Endodermal cell (in vitro differentiated cells): ENCODE measurements at regions not wholly inside any gene's neighbourhood (a gene's known extent, or its start where the extent isn't known, plus 50 kb on each side); places are given as distances from the start of the nearest gene placed in this dataset.

ENCODE experiments used
- DNase-seq: peaks from one replicate; pipeline ENCODE4 v3.0.0-alpha.2; 2017
- H3K27ac ChIP-seq: 2 replicates; pipeline ENCODE4 v1.5.1; 2013; ENCODE audit warnings: mild to moderate bottlenecking, low read depth, low read length, moderate library complexity
- H3K27me3 ChIP-seq: 2 replicates; pipeline ENCODE4 v1.6.1; 2013; ENCODE audit warnings: mild to moderate bottlenecking, low read length, moderate library complexity; ENCODE audit not compliant: insufficient read depth, control insufficient read depth, poor library complexity, severe bottlenecking
- H3K36me3 ChIP-seq: 2 replicates; pipeline ENCODE4 v1.7.0; 2013; ENCODE audit warnings: mild to moderate bottlenecking, low read length, moderate library complexity; ENCODE audit not compliant: control insufficient read depth, insufficient read depth
- H3K4me1 ChIP-seq: one replicate; pipeline ENCODE4 v1.7.0; 2013; ENCODE audit warnings: low read length; ENCODE audit not compliant: control insufficient read depth, insufficient read depth
- H3K4me3 ChIP-seq: 2 replicates; pipeline ENCODE4 v1.5.1; 2013; ENCODE audit warnings: mild to moderate bottlenecking, low read length, moderate library complexity
- H3K9ac ChIP-seq: 2 replicates; pipeline ENCODE4 v1.6.1; 2013; ENCODE audit warnings: mild to moderate bottlenecking, low read length, moderate library complexity; ENCODE audit not compliant: poor library complexity, severe bottlenecking; ENCODE audit errors: extremely low read depth
- H3K9me3 ChIP-seq: 2 replicates; pipeline ENCODE4 v1.6.1; 2013; ENCODE audit warnings: mild to moderate bottlenecking, low read length, moderate library complexity; ENCODE audit not compliant: control insufficient read depth
- H3K27ac Mint-ChIP-seq: 2 replicates; pipeline ENCODE4 v1.8.0; 2020; ENCODE audit warnings: mixed read lengths
- H3K27me3 Mint-ChIP-seq: 2 replicates; pipeline ENCODE4 v1.8.0; 2021; ENCODE audit warnings: mild to moderate bottlenecking, mixed read lengths; ENCODE audit not compliant: insufficient read depth
- H3K36me3 Mint-ChIP-seq: 2 replicates; pipeline ENCODE4 v1.8.0; 2020; ENCODE audit warnings: low read depth, mixed read lengths
- H3K4me1 Mint-ChIP-seq: 2 replicates; pipeline ENCODE4 v1.8.0; 2020; ENCODE audit warnings: mixed read lengths
- H3K4me3 Mint-ChIP-seq: 2 replicates; pipeline ENCODE4 v1.8.0; 2020; ENCODE audit warnings: mild to moderate bottlenecking, moderate library complexity, mixed read lengths
- H3K9me3 Mint-ChIP-seq: 2 replicates; pipeline ENCODE4 v1.8.0; 2020; ENCODE audit warnings: mild to moderate bottlenecking, mixed read lengths
- WGBS, 2 experiments: methylation state at CpG; one replicate each; pipeline versions ENCODE4 v1.1.5 to v1.1.7; 2013; ENCODE audit warnings: missing lambda C conversion rate in 2 of 2, mixed read lengths in 1 of 2; ENCODE audit not compliant: insufficient coverage in 1 of 2, insufficient read length in 1 of 2; 5-methylcytosine and 5-hydroxymethylcytosine counted together
- TF ChIP-seq, protein P1 (sequence below): fragments of 200-600 bp; sonication (generic); conservative IDR thresholded peaks from 2 replicates; pipeline ENCODE4 v1.5.0; 2021; ENCODE audit warnings: antibody characterized with exemption, mild to moderate bottlenecking

- Mint-ChIP-seq H3K4me3 (no peak overlapping the region), H3K36me3 (peaks cover 1% of the 10 kb centered on the region), H3K27ac (no peak overlapping the region), H3K4me1 (no peaks in the 10 kb centered on the region), H3K9me3 (peaks cover 46% of the 10 kb centered on the region), H3K27me3 (no peaks in the 10 kb centered on the region)
- Histone ChIP-seq H3K27me3 (no peaks in the 10 kb centered on the region), H3K27ac (no peak overlapping the region), H3K36me3 (no peaks in the 10 kb centered on the region), H3K4me3 (no peak overlapping the region), H3K9me3 (peaks cover 6% of the 10 kb centered on the region), H3K9ac (no peak overlapping the region), H3K4me1 (no peaks in the 10 kb centered on the region)
- no peak for DNase-seq
- WGBS, 2 experiments, result 95 to 100% methylated on average over 1 to 2 of the region's 3 CpGs
- TF ChIP-seq, protein P1, sequence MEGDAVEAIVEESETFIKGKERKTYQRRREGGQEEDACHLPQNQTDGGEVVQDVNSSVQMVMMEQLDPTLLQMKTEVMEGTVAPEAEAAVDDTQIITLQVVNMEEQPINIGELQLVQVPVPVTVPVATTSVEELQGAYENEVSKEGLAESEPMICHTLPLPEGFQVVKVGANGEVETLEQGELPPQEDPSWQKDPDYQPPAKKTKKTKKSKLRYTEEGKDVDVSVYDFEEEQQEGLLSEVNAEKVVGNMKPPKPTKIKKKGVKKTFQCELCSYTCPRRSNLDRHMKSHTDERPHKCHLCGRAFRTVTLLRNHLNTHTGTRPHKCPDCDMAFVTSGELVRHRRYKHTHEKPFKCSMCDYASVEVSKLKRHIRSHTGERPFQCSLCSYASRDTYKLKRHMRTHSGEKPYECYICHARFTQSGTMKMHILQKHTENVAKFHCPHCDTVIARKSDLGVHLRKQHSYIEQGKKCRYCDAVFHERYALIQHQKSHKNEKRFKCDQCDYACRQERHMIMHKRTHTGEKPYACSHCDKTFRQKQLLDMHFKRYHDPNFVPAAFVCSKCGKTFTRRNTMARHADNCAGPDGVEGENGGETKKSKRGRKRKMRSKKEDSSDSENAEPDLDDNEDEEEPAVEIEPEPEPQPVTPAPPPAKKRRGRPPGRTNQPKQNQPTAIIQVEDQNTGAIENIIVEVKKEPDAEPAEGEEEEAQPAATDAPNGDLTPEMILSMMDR, result no peak
Observed at GRCh38 chrX:122552286-122552800, 631.7 kb upstream of the GRIA3 start.

GRCh38 chrX:122555925-122556324 is 628.2 kb upstream of the GRIA3 start:
- H3K9me3 Mint-ChIP-seq, result peaks cover 62% of the 10 kb centered on the region
- H3K4me3 Mint-ChIP-seq, result no peak overlapping the region
- 97% methylated on average over 2 of the region's 2 CpGs; no CpG with 5 or more reads in 1 of the 2 experiments for WGBS, 2 experiments

DNA sequence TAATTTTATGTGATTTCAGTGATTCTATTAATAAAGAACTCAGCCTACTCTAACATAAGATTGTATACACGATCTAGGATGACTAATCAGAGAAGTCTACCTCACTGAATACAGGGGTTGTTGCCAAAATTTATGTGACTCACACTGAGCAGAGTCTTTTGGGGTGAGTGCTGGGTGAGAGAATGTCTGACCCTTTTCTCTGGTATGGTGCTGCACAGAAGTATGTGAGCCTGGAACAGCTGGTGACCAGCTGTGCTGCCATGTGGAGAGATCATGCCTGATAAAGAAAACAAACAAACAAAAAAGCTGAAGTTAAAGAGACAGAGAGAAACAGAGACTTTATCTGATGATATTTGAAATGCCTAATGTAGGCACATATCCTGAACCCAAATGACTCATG is 618.1 kb upstream of the GRIA3 start:
- no peak for DNase-seq
- no peak overlapping the region for H3K27ac Mint-ChIP-seq
- Histone ChIP-seq H3K4me3 (no peak overlapping the region), H3K27ac (no peak overlapping the region), H3K4me1 (no peaks in the 10 kb centered on the region), H3K36me3 (no peaks in the 10 kb centered on the region), H3K27me3 (no peaks in the 10 kb centered on the region), H3K9me3 (no peaks in the 10 kb centered on the region), H3K9ac (no peak overlapping the region)
- H3K4me3 Mint-ChIP-seq, result no peak overlapping the region
- H3K4me1 Mint-ChIP-seq, result peaks cover 3% of the 10 kb centered on the region
- TF ChIP-seq, protein P1, result no peak
- no peaks in the 10 kb centered on the region for H3K27me3 Mint-ChIP-seq
- H3K9me3 Mint-ChIP-seq, result peaks cover 53% of the 10 kb centered on the region
- no CpG with 5 or more reads among the region's 1 CpG for WGBS, 2 experiments
- H3K36me3 Mint-ChIP-seq, result no peaks in the 10 kb centered on the region

More at GRCh38 chrX:122555925-122556324, 628.2 kb upstream of the GRIA3 start:
- Histone ChIP-seq H3K27me3 (no peaks in the 10 kb centered on the region), H3K9ac (no peak overlapping the region), H3K27ac (no peak overlapping the region), H3K4me1 (no peaks in the 10 kb centered on the region), H3K9me3 (peaks cover 6% of the 10 kb centered on the region), H3K36me3 (no peaks in the 10 kb centered on the region), H3K4me3 (no peak overlapping the region)
- H3K4me1 Mint-ChIP-seq, result no peaks in the 10 kb centered on the region
- DNase-seq, result no peak
- H3K27ac Mint-ChIP-seq, result no peak overlapping the region
- H3K27me3 Mint-ChIP-seq, result no peaks in the 10 kb centered on the region
- TF ChIP-seq, protein P1, result no peak
- H3K36me3 Mint-ChIP-seq, result peaks cover 1% of the 10 kb centered on the region
